Activated T-cell treated with anti-CD3 and anti-CD28 coated beads, Interleukin-2, amount 50 U/mL, for 72 hours (primary cell): ENCODE measurements at regions not wholly inside any gene's neighbourhood (a gene's known extent, or its start where the extent isn't known, plus 50 kb on each side); places are given as distances from the start of the nearest gene placed in this dataset.

Source experiments
- ATAC-seq, 2 donors: fragments of 150-1000 bp; cut with Tn5 transposase; replicated peaks in 1 of 2; 2 replicates each; pipeline ENCODE4 v1.10.0; 2021; ENCODE audit warnings: moderate library complexity in 2 of 2, mild to moderate bottlenecking in 1 of 2
- DNase-seq, 2 donors: peaks; one replicate each; pipeline ENCODE4 v3.0.0; 2021 to 2022; ENCODE audit warnings: mixed read lengths in 1 of 2
- H3K27ac Mint-ChIP-seq: one replicate; pipeline ENCODE4 v1.8.0; 2022; ENCODE audit warnings: mild to moderate bottlenecking, moderate library complexity, mixed read lengths
- H3K27me3 Mint-ChIP-seq: one replicate; pipeline ENCODE4 v1.8.0; 2022; ENCODE audit warnings: low read depth, mixed read lengths
- H3K36me3 Mint-ChIP-seq, 2 donors: one replicate each; pipeline ENCODE4 v1.8.0; 2022; ENCODE audit warnings: mixed read lengths in 2 of 2, mild to moderate bottlenecking in 1 of 2; ENCODE audit not compliant: insufficient read depth in 2 of 2
- H3K4me1 Mint-ChIP-seq: one replicate; pipeline ENCODE4 v1.8.0; 2022; ENCODE audit warnings: low read depth, mixed read lengths
- H3K4me3 Mint-ChIP-seq, 2 donors: one replicate each; pipeline ENCODE4 v1.8.0; 2022; ENCODE audit warnings: mild to moderate bottlenecking in 2 of 2, mixed read lengths in 2 of 2, moderate library complexity in 2 of 2
- H3K9me3 Mint-ChIP-seq, 2 donors: one replicate each; pipeline ENCODE4 v1.8.0; 2022; ENCODE audit warnings: mixed read lengths in 2 of 2

DNA sequence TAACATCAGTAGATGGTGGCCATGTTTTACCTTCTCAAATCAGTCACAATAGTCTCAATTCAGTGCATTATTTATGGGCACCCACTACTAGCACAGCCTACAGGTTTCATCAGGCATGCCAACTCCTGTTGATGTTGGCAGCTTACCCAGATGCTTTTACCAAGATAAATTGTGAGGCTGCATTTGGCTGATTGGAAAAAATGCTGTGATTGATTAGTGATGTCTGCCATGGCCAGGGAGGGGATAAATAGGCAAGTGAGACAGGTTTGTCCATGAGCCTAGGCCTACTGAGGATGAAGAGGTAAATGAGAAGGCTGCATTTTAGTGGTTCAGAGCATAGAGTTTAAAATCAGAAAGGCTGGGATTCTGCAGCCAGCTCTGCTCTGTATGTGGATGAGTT lies 227.1 kb downstream of the NFATC2 start:
- Mint-ChIP-seq H3K9me3 (peaks cover 0 to 2% of the 10 kb centered on the region in 2 donors), H3K27me3 (peaks cover 19% of the 10 kb centered on the region), H3K27ac (no peak overlapping the region), H3K36me3 (no peaks in the 10 kb centered on the region), H3K4me1 (no peaks in the 10 kb centered on the region), H3K4me3 (no peak overlapping the region)
- DNase-seq: no peak
- no peak for ATAC-seq

GRCh38 chr20:51313358-51313827 lies 229.1 kb downstream of the NFATC2 start:
- no peak for DNase-seq
- H3K36me3 Mint-ChIP-seq: no peaks in the 10 kb centered on the region
- ATAC-seq: no peak

DNA sequence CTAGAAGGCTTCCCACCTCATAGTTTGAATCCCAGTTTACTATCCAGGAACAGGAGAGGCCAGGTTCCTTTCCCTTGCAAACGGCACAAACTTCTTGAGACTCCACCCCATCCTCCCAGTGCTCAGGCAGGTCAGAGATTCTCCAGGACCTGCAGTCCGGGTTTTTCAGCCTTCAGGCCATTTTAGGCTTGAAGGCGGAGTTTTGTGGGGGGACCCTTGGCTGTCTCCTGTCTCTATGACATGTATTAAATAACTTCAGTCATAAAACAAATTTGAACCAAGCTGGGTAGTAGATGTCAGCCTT lies 230.1 kb downstream of the NFATC2 start:
- DNase-seq (no peak), ATAC-seq (no peak)
- H3K4me3 Mint-ChIP-seq: no peak overlapping the region
- peaks cover 0 to 2% of the 10 kb centered on the region in 2 donors for H3K9me3 Mint-ChIP-seq
- H3K27me3 Mint-ChIP-seq: peaks cover 36% of the 10 kb centered on the region
- H3K27ac Mint-ChIP-seq: no peak overlapping the region
- no peaks in the 10 kb centered on the region for H3K36me3 Mint-ChIP-seq
- H3K4me1 Mint-ChIP-seq: no peaks in the 10 kb centered on the region

More at GRCh38 chr20:51313358-51313827, 229.1 kb downstream of the NFATC2 start:
- Mint-ChIP-seq H3K27me3 (peaks cover 36% of the 10 kb centered on the region), H3K4me1 (no peaks in the 10 kb centered on the region), H3K4me3 (no peak overlapping the region), H3K27ac (no peak overlapping the region), H3K9me3 (peaks cover 0 to 2% of the 10 kb centered on the region in 2 donors)

GRCh38 chr20:51311636-51312479 lies 230.7 kb downstream of the NFATC2 start:
- no peak for ATAC-seq
- no peak for DNase-seq
- H3K27me3 Mint-ChIP-seq: peaks cover 36% of the 10 kb centered on the region
- no peaks in the 10 kb centered on the region for H3K4me1 Mint-ChIP-seq
- peaks cover 0 to 2% of the 10 kb centered on the region in 2 donors for H3K9me3 Mint-ChIP-seq
- no peaks in the 10 kb centered on the region for H3K36me3 Mint-ChIP-seq
- no peak overlapping the region for H3K4me3 Mint-ChIP-seq
- no peak overlapping the region for H3K27ac Mint-ChIP-seq

- Mint-ChIP-seq H3K4me3 (no peak overlapping the region), H3K4me1 (no peaks in the 10 kb centered on the region), H3K27me3 (peaks cover 42% of the 10 kb centered on the region), H3K36me3 (no peaks in the 10 kb centered on the region), H3K9me3 (no peaks in the 10 kb centered on the region), H3K27ac (no peak overlapping the region)
- ATAC-seq (no peak), DNase-seq (no peak)
Observed at GRCh38 chr20:51310216-51310615, 232.3 kb downstream of the NFATC2 start.

DNA sequence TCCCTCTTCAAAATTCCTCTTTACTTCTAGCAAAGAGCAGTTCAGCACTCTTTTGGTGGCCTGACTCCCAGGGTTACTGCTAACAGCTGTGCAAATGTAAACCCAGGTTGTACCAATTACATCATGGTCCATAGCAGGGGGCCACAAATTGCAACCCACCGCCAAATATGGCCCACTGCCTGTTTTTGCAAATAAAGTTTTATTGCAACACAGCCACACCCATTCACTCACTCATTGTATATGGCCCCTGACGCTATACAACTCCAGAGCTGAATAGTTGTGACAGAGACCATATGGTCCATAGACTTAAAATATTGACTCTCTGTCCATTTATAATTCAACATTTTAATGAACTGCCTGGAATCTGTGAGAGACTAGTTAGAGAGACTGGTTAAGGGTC lies 233.4 kb downstream of the NFATC2 start:
- ATAC-seq (no peak), DNase-seq (no peak)
- no peaks in the 10 kb centered on the region for H3K4me1 Mint-ChIP-seq
- H3K27ac Mint-ChIP-seq: no peak overlapping the region
- no peaks in the 10 kb centered on the region for H3K9me3 Mint-ChIP-seq
- H3K4me3 Mint-ChIP-seq: no peak overlapping the region
- peaks cover 44% of the 10 kb centered on the region for H3K27me3 Mint-ChIP-seq
- H3K36me3 Mint-ChIP-seq: no peaks in the 10 kb centered on the region

DNA sequence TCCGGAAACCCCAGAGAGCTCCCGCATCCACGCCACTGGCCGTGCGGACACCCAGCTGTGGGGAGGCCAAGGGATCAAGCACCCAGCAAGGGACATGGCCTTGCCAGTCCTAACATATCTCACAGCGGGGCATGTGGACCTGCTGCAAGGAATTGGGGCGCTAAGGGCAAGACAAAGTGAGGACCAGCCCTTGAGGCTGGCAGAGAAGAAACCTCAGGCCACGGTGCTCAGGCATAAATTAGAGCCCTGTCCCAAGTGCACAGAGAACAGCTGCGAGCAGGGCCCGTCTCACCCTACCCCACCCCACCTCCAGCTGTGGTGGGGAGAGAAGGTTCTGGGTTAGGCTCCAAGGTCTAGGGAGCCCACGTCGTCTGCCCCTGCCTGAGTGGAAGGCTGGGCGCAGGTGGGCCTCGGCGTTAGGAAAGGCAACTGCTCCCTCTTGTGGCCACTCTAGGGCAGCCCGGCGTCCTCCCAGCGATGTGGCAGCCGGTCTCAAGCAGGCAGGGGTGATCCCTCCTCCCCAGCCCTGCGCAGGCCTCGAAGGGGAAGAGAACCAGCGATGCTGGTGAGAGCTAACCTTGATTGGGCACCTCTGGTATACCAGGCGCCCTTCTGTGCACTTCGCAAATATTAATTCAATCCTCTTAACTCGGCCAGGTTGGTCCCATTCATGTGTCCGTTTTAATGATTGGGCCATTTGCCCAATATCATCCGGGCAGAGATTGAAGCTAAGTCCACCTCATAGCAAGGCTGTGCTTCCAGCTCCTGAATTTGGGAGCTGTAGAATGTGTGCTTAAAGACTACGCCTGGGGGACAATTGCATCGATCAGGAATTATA lies 235.8 kb downstream of the NFATC2 start:
- Mint-ChIP-seq H3K4me3 (no peak overlapping the region), H3K27me3 (peaks cover 32% of the 10 kb centered on the region), H3K4me1 (no peaks in the 10 kb centered on the region), H3K9me3 (no peaks in the 10 kb centered on the region), H3K36me3 (no peaks in the 10 kb centered on the region), H3K27ac (no peak overlapping the region)
- peak; percentile 78 to 81 for DNase-seq
- peak; percentile 96 to 97 for ATAC-seq

DNA sequence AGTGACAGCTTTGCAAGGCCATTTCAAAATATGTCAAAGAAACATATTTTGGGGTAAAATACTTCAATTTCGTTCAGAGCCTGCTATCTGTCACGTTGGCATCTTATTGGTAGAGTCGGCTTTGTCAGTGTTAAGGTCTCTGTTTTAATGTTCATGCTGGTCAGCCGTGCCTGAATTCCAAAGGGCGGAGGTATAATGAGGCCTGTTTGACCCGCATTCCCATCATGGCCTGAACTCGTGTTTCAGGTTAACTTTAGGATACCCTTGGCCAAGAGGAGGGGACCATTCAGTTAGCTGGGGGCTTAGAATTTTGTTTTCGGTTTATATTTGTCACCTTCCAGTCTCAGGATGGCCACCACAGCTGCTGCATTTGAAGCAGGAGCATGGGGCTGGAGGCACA lies 236.4 kb downstream of the NFATC2 start:
- ATAC-seq: no peak
- H3K4me3 Mint-ChIP-seq: no peak overlapping the region
- no peaks in the 10 kb centered on the region for H3K9me3 Mint-ChIP-seq
- no peak overlapping the region for H3K27ac Mint-ChIP-seq
- H3K36me3 Mint-ChIP-seq: no peaks in the 10 kb centered on the region
- H3K27me3 Mint-ChIP-seq: peaks cover 25% of the 10 kb centered on the region
- DNase-seq: no peak
- H3K4me1 Mint-ChIP-seq: no peaks in the 10 kb centered on the region

GRCh38 chr20:51305316-51306052 lies 237.0 kb downstream of the NFATC2 start:
- ATAC-seq: no peak
- no peak overlapping the region for H3K27ac Mint-ChIP-seq

GRCh38 chr20:51303731-51304670 lies 238.5 kb downstream of the NFATC2 start:
- Mint-ChIP-seq H3K36me3 (no peaks in the 10 kb centered on the region), H3K4me1 (no peaks in the 10 kb centered on the region), H3K4me3 (no peak overlapping the region), H3K27me3 (peaks cover 14% of the 10 kb centered on the region), H3K27ac (no peak overlapping the region), H3K9me3 (no peaks in the 10 kb centered on the region)
- no peak for DNase-seq
- ATAC-seq: no peak

More at GRCh38 chr20:51305316-51306052, 237.0 kb downstream of the NFATC2 start:
- Mint-ChIP-seq H3K4me3 (no peak overlapping the region), H3K27me3 (peaks cover 25% of the 10 kb centered on the region), H3K36me3 (no peaks in the 10 kb centered on the region), H3K9me3 (no peaks in the 10 kb centered on the region), H3K4me1 (no peaks in the 10 kb centered on the region)
- DNase-seq: no peak

DNA sequence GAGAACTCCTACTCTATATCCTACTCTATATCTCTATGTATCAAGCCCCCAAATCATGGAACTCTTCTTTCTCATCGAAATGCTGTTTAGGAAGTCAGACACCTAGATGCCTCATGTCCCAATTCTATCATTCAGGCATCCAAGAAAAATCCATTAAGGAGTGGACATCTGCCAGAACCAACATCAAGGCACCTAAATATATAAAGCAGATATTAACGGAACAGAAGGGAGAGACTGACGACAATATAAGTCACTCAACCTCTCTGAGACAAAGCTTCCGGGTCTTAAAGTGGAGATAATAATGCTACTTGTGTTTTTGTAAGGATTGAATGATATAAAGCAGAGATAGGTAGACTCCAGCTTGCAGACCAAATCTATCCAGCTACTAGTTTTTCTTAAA lies 241.5 kb downstream of the NFATC2 start:
- H3K4me3 Mint-ChIP-seq: no peak overlapping the region
- H3K27ac Mint-ChIP-seq: no peak overlapping the region
- H3K9me3 Mint-ChIP-seq: no peaks in the 10 kb centered on the region
- no peaks in the 10 kb centered on the region for H3K4me1 Mint-ChIP-seq
- ATAC-seq (no peak), DNase-seq (no peak)
- H3K36me3 Mint-ChIP-seq: no peaks in the 10 kb centered on the region
- H3K27me3 Mint-ChIP-seq: peaks cover 7% of the 10 kb centered on the region

DNA sequence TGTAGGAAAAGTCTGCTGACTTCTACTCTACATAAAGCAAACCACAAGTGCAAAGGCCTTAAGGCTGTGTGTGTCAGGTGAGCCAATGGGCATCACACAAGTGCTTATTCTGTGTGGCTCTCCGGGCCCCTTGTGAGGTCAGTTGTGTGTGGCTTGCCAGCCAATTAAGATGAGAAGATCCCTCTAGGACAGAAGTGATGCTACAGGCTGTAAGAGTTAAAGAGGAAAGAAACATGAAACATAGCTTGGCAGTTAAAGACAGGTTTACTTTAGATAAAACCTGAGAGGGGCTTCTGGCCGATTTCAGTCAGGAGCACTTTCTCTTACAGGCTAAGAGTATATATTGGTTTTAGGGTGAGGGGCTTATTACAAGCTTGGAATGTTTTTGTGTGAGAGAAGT lies 242.4 kb downstream of the NFATC2 start:
- Mint-ChIP-seq H3K9me3 (no peaks in the 10 kb centered on the region), H3K27ac (no peak overlapping the region), H3K27me3 (peaks cover 5% of the 10 kb centered on the region), H3K4me1 (no peaks in the 10 kb centered on the region), H3K4me3 (no peak overlapping the region), H3K36me3 (no peaks in the 10 kb centered on the region)
- no peak for DNase-seq
- ATAC-seq: no peak
